ENCODE measurements at regions not wholly inside any gene's neighbourhood (a gene's known extent, or its start where the extent isn't known, plus 50 kb on each side); places are given as distances from the start of the nearest gene placed in this dataset.

DNA sequence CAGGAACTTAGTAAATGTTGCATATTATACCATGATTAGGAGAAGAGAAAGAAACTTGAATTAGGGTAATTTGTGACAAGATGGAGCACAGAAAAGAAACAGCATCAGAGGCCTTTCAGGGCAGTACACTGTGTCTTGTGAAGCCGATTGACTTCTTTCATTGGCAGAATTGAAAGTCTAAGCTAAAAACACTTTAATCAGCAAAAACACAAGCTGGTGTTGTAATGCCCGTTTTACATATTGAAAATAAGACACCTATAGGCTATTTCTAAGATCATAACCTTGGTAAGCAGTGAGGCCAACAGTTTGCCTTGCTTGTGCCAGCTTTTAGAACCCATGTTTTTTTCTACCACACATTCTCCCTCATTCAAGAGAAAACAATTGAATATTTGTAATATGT, 1378.1 kb upstream of the NXPH2 start:
- no peak for TF ChIP-seq CTCF (IDR thresholded peaks at IDR 0.05; ENCODE audit: unreplicated experiment)
- no peak overlapping the region for H3K27ac Mint-ChIP-seq (ENCODE audit: low read depth, unreplicated experiment)
- BruUV-seq (replicated peaks), result no TSS peak
- H3K9me3 Mint-ChIP-seq (ENCODE audit: unreplicated experiment), result no peaks in the 10 kb centered on the region
- DNase-seq (ENCODE audit: unreplicated experiment), result no peak
- no peaks in the 10 kb centered on the region for H3K36me3 Mint-ChIP-seq (ENCODE audit: insufficient read depth, unreplicated experiment)
- H3K4me1 Mint-ChIP-seq (ENCODE audit: insufficient read depth, unreplicated experiment), result no peaks in the 10 kb centered on the region
- ChIA-PET POLR2A (no interaction called here), CTCF (no interaction called here)
- H3K27me3 Mint-ChIP-seq (ENCODE audit: insufficient read depth, unreplicated experiment), result peaks cover 29% of the 10 kb centered on the region
- intact Hi-C loops (cut with micrococcal nuclease), result no loop called here
- no peak overlapping the region for H3K4me3 Mint-ChIP-seq (ENCODE audit: unreplicated experiment)

DNA sequence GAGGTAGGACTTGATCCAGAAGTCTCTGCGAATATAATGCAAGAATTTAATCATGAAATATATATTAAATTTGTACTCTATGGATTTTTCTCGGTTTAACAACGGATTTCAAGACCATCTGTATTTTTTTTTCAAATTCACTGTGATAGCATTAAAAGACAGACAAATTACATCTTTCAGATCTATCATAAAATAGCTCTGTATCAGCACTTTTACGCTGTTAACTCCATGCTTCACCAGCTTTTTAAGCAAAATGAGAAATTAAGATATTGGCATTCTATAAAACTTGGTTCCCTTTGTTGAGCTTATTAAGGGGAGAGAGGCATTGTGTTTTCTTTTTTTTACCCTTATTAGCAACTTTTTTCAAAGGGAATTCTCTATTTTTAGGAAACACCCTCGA, 1377.6 kb upstream of the NXPH2 start:
- Mint-ChIP-seq H3K4me3 (ENCODE audit: unreplicated experiment) (no peak overlapping the region), H3K27me3 (ENCODE audit: insufficient read depth, unreplicated experiment) (peaks cover 29% of the 10 kb centered on the region), H3K27ac (ENCODE audit: low read depth, unreplicated experiment) (no peak overlapping the region), H3K9me3 (ENCODE audit: unreplicated experiment) (no peaks in the 10 kb centered on the region), H3K36me3 (ENCODE audit: insufficient read depth, unreplicated experiment) (no peaks in the 10 kb centered on the region), H3K4me1 (ENCODE audit: insufficient read depth, unreplicated experiment) (no peaks in the 10 kb centered on the region)
- intact Hi-C loops (cut with micrococcal nuclease), result no loop called here
- TF ChIP-seq CTCF (IDR thresholded peaks at IDR 0.05; ENCODE audit: unreplicated experiment), result no peak
- no TSS peak for BruUV-seq (replicated peaks)
- no peak for DNase-seq (ENCODE audit: unreplicated experiment)
- ChIA-PET POLR2A (no interaction called here), CTCF (no interaction called here)

GRCh38 chr2:140154706-140155105, 1374.5 kb upstream of the NXPH2 start:
- TF ChIP-seq CTCF (IDR thresholded peaks at IDR 0.05; ENCODE audit: unreplicated experiment), result no peak
- POLR2A ChIA-PET, result no interaction called here
- Mint-ChIP-seq H3K27me3 (ENCODE audit: insufficient read depth, unreplicated experiment) (peaks cover 32% of the 10 kb centered on the region), H3K9me3 (ENCODE audit: unreplicated experiment) (no peaks in the 10 kb centered on the region), H3K27ac (ENCODE audit: low read depth, unreplicated experiment) (no peak overlapping the region), H3K4me3 (ENCODE audit: unreplicated experiment) (no peak overlapping the region), H3K36me3 (ENCODE audit: insufficient read depth, unreplicated experiment) (no peaks in the 10 kb centered on the region), H3K4me1 (ENCODE audit: insufficient read depth, unreplicated experiment) (no peaks in the 10 kb centered on the region)
- intact Hi-C loops (cut with micrococcal nuclease), result no loop called here
- no peak for DNase-seq (ENCODE audit: unreplicated experiment)
- CTCF ChIA-PET, result no interaction called here
- BruUV-seq (replicated peaks), result no TSS peak

- no peak for TF ChIP-seq CTCF (IDR thresholded peaks at IDR 0.05; ENCODE audit: unreplicated experiment)
- intact Hi-C loops (cut with micrococcal nuclease), result no loop called here
- DNase-seq (ENCODE audit: unreplicated experiment), result no peak
- ChIA-PET POLR2A (no interaction called here), CTCF (interaction anchor here (0.6 kb wide), 1 partner anchor 959 kb away, joined by 4 read pairs; no protein-coding TSS in a partner anchor)
- H3K4me3 Mint-ChIP-seq (ENCODE audit: unreplicated experiment), result no peak overlapping the region
- no peak overlapping the region for H3K27ac Mint-ChIP-seq (ENCODE audit: low read depth, unreplicated experiment)
- peaks cover 37% of the 10 kb centered on the region for H3K27me3 Mint-ChIP-seq (ENCODE audit: insufficient read depth, unreplicated experiment)
- H3K4me1 Mint-ChIP-seq (ENCODE audit: insufficient read depth, unreplicated experiment), result no peaks in the 10 kb centered on the region
- no peaks in the 10 kb centered on the region for H3K36me3 Mint-ChIP-seq (ENCODE audit: insufficient read depth, unreplicated experiment)
- no peaks in the 10 kb centered on the region for H3K9me3 Mint-ChIP-seq (ENCODE audit: unreplicated experiment)
- no TSS peak for BruUV-seq (replicated peaks)
Measured at GRCh38 chr2:140154271-140154670, 1374.1 kb upstream of the NXPH2 start.

All from MCF 10A (cell line).